Activated CD8-positive, alpha-beta memory T cell treated with anti-CD3 and anti-CD28 coated beads for 48 hours (primary cell): ENCODE measurements at regions not wholly inside any gene's neighbourhood (a gene's known extent, or its start where the extent isn't known, plus 50 kb on each side); places are given as distances from the start of the nearest gene placed in this dataset.

Experiments used
- DNase-seq, 3 experiments: peaks; one replicate each; pipeline ENCODE4 v3.0.0-alpha.2; 2020; ENCODE audit warnings: low read depth in 2 of 3, low spot score in 2 of 3

DNA sequence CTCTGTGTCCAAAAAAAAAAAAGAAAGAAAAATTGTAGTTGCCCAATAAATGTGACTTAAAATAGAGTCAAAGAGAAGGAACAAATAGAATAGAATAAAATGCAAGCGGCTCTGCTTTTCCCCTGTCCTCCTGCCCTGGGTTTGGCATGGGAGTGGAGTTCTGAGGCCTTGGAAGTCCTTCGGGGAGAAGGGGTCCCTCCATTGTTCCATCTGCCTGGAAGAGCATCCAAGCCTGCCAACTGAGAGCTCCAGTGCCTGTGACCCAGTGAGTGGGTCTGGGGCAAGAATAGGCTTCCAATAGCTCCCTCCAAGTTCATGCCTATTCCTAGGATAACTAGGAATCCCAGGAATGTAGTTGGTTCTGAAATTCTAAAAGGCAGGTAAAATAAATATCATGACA is 321.4 kb downstream of the MYCN start:
- DNase-seq, result no peak

DNA sequence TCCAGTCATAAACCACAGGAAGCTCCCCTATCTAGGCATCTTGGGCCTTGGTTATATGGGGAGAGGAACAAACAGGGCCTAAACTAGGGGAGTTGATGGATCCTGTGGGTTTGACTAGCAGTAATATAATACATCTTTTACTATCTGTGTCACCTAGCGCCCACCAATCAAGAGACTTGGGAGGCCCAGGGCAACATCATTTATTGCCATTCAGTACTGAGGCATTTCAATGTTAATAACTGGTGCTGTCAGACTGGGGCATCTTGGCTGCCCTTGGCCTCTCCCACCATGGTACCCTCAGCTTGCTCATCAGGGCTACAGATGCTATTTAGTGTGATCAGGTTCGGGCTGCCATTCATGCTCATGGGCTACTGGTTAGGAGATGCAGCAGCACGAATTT is 320.7 kb downstream of the MYCN start:
- no peak for DNase-seq

DNA sequence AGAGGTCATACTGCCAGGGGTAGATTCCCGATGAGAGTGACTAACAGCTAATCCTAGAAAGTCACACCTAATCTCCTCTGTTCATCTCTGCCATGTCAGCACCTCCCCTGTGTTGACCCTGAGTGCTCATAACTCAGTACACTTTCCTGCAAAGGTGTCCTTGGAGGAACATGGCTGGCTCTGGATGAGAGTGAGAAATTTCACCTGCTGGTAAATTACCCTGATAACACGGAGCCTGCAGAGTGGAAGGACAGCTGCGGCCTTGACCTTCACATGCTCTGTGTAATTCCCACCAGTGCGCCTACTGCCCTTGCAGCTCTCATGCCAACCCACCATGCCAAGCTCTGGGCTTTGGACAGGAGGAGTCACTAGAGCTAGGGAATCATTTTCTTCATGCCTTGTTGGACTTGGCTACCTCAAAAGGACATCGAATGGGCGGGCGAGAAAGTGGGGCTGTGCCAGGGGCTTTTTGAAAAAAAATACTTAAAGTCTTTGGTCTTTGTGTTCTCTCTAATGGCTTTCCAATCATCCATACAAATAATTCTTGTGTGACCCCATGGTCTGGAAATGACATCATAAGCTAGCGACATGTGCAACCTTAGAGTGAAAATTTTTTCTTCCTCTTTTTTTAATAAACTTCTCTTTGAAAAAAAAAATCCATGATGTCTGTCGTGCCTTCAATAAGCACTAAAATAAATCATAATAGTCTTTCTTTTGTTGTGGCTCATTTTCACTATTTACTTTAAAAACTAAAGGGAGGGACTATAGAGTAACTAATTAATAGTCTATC is 319.9 kb downstream of the MYCN start:
- no peak for DNase-seq

DNA sequence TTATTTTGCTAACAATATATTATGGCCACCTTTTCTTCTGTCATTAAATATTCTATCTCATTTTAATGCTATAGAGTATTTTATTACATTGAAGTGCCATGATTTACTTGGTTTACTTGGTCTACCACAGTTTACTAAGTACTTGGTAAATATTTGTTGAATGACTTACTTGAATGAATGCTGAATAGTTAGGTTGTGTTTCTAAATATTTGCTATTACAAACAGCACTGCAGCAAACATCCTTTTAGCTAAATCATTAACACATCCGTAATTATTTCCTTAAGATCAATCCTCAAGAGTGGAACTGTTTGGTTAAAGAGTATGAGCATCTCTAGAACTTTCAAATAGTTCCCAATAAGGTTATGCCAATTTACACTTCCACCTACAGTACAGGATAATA is 318.7 kb downstream of the MYCN start:
- DNase-seq, result no peak

DNA sequence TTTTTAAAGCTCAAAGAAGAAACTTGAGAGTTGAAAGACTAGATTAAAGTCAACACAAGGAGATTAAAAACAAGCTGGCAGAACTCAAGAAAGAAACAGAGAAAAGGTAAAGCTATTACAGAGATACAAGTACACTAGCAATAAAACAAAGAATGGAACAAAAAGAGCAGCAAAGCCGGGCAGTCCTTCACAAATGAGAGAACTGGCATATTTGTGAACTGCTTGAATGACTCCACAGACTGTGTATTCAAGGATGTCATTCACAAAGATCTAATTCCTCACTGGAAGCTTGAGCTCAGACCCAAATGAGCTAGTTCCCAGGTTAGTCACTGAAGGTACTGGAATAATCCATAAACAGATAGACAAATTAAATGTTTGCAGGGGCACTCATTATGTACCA is 318.0 kb downstream of the MYCN start:
- DNase-seq, result no peak

DNA sequence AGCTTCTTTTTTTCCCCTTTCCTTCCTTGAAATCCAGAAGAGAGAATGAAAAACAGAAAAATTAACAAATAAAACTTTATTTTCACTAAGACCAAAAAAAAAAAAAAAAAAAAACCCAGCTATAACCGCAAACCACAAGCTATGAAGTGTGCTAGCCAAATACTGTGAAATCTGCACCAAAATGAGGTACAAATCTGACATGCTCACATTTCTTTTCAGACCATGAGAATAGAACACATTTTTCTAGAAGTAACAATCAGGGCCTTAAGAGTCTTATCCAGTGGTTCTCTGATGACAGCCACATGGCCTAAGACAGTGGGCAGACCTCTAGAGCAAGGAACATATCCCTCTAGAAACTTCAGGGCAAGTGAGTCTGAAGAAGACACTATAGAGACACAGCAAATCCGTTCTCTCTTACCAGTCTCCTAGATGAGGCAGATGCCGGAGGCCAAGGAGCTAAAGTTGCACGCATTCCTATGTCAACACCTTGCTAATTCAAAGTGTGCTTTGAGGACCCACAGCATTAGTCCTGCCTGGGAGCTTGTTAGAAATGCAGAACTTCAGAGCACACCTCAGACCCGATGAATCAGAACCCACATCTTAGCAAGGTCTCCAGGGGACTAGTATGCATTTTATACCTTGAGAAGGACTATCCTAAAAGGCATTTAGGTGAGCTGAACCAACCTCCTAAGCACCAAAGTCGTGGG is 317.1 kb downstream of the MYCN start:
- DNase-seq, result no peak

DNA sequence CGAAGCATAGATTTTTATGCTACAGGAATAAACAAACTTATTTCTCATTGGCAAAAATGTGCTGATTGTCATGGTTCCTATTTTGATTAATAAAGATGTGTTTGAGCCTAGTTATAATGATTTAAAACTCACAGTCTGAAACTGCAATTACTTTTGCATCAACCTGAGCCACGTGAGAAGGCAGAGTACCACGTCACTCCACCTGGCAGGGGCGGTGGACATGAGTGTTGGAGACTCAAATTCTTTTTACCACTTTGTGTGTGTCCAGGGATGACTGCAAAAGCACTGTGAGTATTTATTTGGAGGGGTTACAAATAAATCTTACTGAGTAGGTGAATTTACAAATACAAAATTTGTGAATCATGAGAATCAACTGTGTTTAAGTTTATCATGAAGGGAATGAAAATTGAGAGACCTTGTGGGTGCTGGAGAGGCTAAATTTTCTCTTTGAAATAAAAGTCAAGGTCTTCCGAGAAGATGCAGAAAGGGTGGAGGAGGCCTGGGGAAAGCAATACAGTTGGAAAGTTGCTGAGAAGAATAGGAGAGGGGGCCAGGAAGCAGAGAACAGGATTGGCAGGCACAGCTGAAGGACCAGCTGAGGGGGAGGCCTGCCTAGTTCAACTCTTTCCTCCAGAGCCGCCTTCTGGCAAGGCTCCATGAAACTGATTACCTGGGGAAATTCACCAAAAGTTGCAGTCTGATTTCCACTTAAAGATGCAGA is 316.4 kb downstream of the MYCN start:
- DNase-seq, result no peak

DNA sequence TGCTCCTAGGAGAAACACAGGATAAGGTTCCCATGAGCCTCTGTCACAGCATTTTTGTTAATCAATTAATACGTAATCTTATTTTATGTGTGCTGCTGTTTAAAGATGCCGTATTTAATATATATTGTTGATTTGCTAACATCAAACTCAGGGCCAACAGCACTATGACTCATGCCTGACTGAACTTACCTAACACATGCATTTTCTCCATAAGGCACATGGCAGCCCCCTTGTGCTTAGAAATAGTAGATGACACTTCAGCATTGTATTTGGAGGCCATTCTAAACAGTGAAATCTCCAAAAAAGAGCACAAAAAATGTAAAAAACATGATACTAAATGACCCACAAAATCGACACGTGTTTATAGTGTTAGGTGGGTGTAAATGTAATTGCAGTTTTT is 314.8 kb downstream of the MYCN start:
- no peak for DNase-seq

DNA sequence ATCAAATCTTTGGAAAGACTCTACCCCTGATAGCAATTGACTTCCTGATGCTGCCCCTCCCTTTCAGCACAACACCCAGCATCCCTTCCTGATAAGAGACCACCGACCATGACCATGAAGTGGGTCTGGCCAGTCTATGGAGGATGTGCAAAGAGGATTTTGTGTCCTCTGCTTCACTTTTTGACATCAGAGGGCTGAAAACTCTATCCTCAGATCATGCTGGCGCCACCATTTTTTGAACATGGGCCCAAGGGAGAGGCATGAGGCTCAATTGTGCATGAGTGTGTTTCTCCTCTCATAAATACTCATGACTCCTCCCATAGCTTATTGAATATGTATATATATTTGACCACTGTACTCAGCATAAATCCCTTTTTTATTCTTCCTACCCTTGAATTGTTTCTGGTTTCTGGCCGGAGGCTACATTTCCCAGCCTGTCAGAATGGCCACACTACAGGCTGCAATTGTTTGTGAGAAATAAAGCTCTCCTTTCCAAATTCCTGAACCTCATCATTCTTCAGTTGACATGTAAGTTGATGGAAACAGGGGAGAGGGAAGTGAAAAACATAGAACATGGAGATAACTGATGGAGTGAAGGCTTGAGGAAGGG is 314.1 kb downstream of the MYCN start:
- no peak for DNase-seq

DNA sequence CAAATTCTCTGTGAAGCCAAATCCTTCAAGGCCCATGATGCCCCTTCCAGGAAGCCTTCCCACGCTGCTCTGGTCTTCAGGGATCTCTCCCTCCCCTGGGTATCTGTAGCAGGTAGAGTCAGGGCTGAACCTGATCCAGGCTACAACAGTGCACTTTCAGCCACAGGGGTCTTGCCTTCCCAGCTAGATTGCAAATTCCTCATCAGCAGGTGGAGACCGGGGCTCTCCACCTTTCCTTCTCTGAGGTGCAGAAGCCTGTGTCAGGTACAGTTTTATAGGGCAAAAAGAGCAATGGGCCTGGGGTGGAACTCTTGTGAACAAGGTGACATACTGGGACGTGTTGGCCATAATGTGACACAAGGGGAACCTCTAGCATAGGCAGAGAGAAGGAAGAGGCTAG is 312.9 kb downstream of the MYCN start:
- DNase-seq, result no peak

DNA sequence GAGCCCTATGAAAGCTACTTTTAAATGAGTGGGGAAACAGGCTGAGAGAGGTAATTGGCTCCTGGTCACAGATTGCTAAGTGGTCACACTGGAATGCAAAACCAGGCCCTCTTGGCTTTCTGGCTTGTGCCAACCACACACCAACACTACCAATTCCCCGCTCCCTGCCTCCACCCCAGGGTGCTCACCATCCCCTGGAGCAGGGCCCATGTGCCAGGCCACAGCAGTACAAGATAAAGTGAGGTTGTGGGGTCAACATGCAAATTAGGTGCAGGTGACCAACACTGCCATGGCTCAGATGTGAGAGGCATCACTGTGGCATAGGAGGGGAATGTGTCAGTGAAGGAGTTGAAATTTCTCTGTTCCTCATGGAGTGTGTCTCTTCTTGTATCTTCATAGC is 312.5 kb downstream of the MYCN start:
- DNase-seq, result no peak

DNA sequence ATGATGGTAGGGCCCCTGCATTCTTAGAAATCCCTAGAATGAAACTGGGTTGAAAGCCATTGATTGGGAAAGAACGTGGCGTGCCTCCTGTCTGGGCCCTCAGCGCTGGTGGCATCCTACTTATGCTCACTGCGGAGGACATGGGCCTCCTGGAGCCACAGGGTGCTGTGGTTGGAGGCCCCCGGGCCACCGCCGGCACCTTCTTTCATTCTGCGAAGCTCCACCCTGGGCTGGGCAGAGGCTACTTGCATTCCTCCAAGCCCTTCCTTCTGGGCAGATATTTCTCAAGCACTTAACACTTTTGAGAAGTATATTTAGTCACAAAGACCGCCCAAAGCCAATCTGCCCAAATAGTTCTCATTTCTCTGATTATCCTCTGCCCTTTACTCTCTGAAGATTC is 311.9 kb downstream of the MYCN start:
- no peak for DNase-seq

DNA sequence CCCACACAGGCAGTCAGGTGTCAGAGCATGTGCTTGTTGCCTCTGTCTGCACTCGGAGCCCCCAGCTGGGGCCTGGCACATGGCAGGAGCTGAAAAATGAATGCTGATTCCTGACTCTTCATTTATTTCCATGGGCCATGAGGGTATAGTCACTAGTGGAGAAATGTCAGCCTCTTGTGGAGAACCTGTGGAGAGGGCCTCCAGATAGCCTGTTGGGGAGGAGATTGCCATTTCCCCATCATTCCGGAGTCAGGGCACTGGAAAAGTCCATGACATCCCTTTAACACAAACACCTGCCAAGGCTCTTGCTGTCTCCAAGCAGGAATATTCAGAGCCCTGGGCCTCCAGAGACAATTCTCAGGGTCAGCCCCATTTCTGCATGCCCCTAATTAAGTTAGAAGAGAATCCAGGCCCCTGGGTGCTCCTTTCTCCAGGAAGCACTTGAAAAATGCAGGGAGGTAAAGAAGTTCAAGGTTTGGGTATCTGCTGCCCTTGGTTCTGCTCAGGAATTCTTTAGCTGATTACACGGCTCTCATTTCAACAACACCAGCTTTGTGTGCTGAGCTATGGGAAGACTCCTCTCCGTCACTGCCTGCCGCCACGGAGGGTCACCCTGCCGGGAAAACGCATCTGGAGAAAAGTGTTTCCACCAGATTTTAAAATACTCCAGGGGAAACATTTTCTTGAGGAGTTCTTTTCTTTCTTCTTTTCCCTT is 311.3 kb downstream of the MYCN start:
- no peak for DNase-seq

DNA sequence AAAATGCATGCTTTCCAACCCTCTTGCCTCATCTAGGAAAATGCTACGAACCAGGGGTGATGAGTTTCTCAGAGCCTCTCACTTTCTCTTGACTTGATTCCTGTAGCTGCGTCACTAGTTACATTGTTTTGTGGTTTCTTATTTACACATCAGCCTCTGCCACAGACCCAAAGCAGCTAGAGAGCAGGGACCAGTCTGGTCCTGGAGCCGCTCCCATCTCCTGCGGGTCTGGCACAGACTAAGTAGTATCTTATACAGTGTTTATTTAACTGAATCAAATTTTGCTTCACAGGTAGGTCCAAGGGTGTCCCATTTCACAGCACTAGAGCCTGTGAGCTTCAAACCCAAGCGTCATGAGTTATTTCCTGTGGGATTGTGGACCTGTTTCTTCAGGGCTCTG is 310.5 kb downstream of the MYCN start:
- DNase-seq, result no peak

DNA sequence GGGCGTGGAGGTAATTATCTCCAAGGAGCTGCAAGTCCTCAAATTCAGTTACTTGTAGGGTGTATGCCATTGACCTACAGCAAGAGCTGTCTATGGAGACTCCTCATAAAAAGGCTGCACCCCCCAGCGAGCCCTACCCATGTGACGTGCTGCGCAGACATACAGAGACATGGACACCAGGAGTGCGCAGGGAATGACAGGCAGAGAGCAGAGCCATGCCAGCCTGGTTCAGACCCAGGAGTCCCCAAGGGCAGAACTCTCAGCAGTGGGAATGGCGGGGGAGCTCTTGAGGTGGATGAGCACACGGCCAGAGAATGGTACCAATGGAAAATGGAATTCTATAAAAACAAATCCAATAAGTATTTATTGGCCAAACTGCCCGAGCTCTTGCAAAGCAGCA is 310.1 kb downstream of the MYCN start:
- no peak for DNase-seq

DNA sequence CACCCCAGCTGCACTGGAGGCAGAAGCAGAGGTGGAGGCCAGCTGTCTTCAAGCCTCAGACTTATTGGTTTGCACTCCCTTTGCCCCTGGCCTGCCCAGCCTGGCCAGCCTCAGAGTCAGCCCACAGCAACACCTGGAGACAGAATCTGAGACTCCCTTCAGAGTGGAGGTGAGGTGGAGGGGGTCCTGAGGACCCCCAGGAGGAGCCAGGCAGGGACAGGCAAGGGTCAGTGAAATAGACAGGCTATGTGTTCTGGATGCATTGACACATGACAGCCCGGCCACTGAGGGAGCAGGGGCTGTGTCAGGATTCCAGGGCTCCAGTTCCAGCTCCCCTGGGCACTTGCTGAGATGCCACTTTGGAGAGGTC is 309.7 kb downstream of the MYCN start:
- DNase-seq, result no peak

DNA sequence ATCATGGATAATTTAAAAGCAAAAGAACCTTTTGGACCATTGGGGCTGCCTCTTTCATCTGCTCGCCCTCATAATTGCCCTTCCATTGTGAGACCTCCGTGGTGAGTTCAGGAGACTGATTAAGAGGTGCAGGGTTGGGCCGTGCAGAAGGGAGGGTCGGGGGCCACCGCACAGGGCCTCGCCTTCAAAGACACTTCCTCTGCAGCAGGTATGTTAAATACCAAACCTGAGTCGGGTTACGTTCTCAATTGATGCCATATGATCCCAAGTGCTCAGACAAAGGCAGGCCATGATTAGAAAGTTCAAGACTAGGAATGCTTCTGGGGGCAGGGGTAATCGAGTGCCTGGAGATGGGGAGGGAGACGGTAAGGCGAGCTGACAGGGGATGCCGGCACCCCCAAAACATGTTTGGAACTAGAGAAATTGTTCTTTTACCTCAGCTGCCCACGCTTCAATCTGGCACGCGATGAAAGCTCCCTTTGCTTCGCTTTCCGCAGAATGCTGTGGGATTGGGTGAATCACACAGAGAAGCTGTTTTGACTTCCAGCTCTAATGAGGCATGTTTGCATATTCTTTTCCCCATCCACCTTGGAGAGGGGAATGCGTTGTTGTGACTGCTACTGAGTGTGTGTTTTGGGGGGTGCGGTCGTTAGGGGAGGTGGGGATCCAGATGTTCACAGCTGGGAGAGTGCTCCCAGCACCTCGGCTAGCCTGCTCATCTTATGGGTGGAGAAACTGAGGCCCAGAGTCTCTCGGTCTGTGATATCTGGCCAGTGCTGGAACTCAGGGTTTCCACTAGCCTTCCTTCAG is 309.1 kb downstream of the MYCN start:
- no peak for DNase-seq

DNA sequence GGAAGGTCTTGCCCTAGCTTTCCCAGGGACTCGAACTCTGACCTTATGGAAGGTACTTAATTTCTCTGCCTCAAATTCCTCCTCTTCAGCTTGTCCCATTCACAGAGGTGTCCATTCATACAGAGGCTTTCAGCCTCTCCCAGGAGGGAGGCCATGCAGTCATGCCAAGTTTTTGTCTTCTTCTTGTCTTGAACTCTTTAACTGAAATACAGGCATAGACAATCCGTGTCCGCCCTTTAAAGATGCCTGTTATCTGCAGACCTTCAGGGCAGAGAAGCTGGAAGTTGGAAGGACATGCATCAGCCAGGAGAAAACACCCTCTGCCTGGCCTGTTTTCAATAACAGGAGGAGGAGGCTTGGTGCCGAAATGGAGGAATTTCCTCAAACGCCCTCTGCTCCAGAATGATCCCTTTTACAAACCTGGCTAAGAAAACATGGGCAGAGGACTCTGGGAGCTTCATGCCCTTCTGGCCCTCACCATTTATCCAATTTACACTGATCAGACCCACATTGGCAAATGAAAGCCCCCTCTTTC is 308.3 kb downstream of the MYCN start:
- DNase-seq, result no peak

DNA sequence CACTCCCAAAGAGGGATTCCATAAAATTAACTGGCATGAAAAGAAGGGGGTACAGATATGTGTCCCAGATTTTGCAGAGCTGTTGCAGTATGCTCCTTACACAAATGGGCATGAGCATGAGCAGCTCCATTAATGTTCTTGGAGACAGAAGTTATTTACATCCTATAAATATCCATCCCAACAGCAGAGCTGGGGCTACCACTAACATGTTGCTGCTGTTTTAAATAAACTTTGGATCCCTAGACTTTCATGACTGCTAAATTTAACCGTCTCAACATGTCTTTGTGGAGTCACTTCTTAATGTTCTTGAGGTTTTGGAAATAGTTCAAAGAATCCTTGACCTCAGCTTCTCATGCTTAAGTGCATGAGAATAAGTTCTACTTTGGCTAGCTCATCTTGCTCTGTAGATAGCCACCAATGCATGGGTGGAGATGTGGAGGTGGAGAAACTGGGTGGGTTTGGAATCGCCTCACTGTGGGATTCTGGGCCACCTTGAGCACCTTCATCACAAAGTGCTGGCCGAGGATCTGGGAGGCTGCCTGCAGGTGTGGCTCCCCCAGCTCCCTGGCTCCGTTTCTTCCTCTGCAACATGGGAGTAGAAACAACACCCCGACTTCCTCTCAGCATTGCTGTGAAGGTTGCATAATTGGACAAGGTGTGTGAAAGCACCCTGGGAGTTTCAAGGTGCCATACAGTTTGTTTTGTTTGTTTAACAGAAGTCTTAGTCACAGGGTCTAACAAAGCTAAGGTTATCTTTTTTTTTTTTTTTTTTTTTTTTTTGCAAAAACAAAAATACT is 307.2 kb downstream of the MYCN start:
- DNase-seq, result no peak
